ENCODE measurements at regions not wholly inside any gene's neighbourhood (a gene's known extent, or its start where the extent isn't known, plus 50 kb on each side); places are given as distances from the start of the nearest gene placed in this dataset.

GRCh38 chr11:11677672-11678356, 56.0 kb upstream of the GALNT18 start:
- no peak for TF ChIP-seq CTCF (IDR thresholded peaks at IDR 0.05; ENCODE audit: control insufficient read depth, extremely low read depth, insufficient read depth)

DNA sequence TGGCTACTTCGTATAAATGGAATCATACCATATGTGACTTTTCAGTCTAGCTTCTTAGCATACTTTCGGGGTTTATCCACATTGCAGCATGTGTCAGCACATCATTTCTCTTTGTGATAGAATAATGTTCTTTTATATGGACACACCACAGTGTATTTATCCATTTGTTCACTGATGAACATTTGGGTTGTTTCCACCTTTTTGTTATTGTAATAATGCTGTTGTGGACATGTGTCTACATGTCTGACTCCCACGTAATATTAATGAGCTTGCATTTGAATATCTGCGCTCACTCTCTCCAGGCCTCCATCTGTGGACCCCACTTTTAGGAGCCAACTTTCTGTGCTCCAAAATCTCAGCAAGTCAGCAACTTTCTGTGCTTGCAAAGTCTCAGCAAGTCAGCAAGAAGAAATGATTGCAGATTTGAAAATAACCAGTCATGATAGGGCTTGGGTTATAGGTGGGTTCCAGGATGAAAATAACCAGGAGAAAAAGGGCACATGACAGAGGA, 53.9 kb upstream of the GALNT18 start:
- DNase-seq (ENCODE audit: low read depth), result no peak
- TF ChIP-seq CTCF (IDR thresholded peaks at IDR 0.05; ENCODE audit: control insufficient read depth, extremely low read depth, insufficient read depth), result no peak
- no peak overlapping the region for H3K4me3 ChIP-seq (ENCODE audit: low read depth, low read length)

More at GRCh38 chr11:11677672-11678356, 56.0 kb upstream of the GALNT18 start:
- H3K4me3 ChIP-seq (ENCODE audit: low read depth, low read length), result no peak overlapping the region
- no peak for DNase-seq (ENCODE audit: low read depth)

GRCh38 chr11:11672789-11673188, 51.0 kb upstream of the GALNT18 start:
- no peak for TF ChIP-seq CTCF (IDR thresholded peaks at IDR 0.05; ENCODE audit: control insufficient read depth, extremely low read depth, insufficient read depth)
- no peak for DNase-seq (ENCODE audit: low read depth)
- no peak overlapping the region for H3K4me3 ChIP-seq (ENCODE audit: low read depth, low read length)

- DNase-seq (ENCODE audit: low read depth), result no peak
- no peak for TF ChIP-seq CTCF (IDR thresholded peaks at IDR 0.05; ENCODE audit: control insufficient read depth, extremely low read depth, insufficient read depth)
- no peak overlapping the region for H3K4me3 ChIP-seq (ENCODE audit: low read depth, low read length)
Observed at GRCh38 chr11:11672101-11672500, 50.3 kb upstream of the GALNT18 start.
